Neuronal stem cell (in vitro differentiated cells): ENCODE measurements at regions not wholly inside any gene's neighbourhood (a gene's known extent, or its start where the extent isn't known, plus 50 kb on each side); places are given as distances from the start of the nearest gene placed in this dataset.
A peak's percentile ranks its signal among the peaks of the same experiment; 100 is the strongest.

Source experiments
- DNase-seq: peaks from one replicate; pipeline ENCODE4 v3.0.0-alpha.2; 2013; ENCODE audit warnings: low spot score
- H2AFZ ChIP-seq: one replicate; pipeline ENCODE4 v1.6.1; 2013; ENCODE audit warnings: mild to moderate bottlenecking, low read length, inconsistent platforms
- H2AK5ac ChIP-seq: 2 replicates; pipeline ENCODE4 v1.6.1; 2013; ENCODE audit warnings: low read depth, mild to moderate bottlenecking, inconsistent platforms, low read length, moderate library complexity, mixed read lengths
- H2BK120ac ChIP-seq: 2 replicates; pipeline ENCODE4 v1.6.1; 2013; ENCODE audit warnings: low read depth, mild to moderate bottlenecking, inconsistent platforms, low read length, moderate library complexity, mixed read lengths
- H2BK12ac ChIP-seq: one replicate; pipeline ENCODE4 v1.6.1; 2013; ENCODE audit warnings: low read length, inconsistent platforms
- H2BK15ac ChIP-seq: 2 replicates; pipeline ENCODE4 v1.6.1; 2013; ENCODE audit warnings: mild to moderate bottlenecking, low read length, inconsistent platforms, mixed read lengths
- H2BK5ac ChIP-seq: one replicate; pipeline ENCODE4 v1.6.1; 2013; ENCODE audit warnings: inconsistent platforms, mild to moderate bottlenecking, low read length, moderate library complexity
- H3K14ac ChIP-seq: one replicate; pipeline ENCODE4 v1.6.1; 2013; ENCODE audit warnings: low read length, inconsistent platforms
- H3K18ac ChIP-seq: 2 replicates; pipeline ENCODE4 v1.6.1; 2013; ENCODE audit warnings: low read length, inconsistent platforms
- H3K23ac ChIP-seq: 2 replicates; pipeline ENCODE4 v1.6.1; 2013; ENCODE audit warnings: low read depth, mild to moderate bottlenecking, mixed read lengths, low read length, inconsistent platforms; ENCODE audit not compliant: poor library complexity
- H3K27ac ChIP-seq: replicated peaks from 3 replicates; pipeline ENCODE4 v1.5.1; 2013; ENCODE audit warnings: low read length, inconsistent platforms
- H3K27me3 ChIP-seq, 3 experiments: 2 replicates each; pipeline ENCODE4 v1.6.1; 2013; ENCODE audit warnings: low read length in 3 of 3, mild to moderate bottlenecking in 2 of 3, inconsistent platforms in 1 of 3, low read depth in 1 of 3, mixed read lengths in 1 of 3, moderate library complexity in 1 of 3; ENCODE audit not compliant: control insufficient read depth in 3 of 3, insufficient read depth in 3 of 3
- H3K36me3 ChIP-seq, 2 donors: replicated peaks in 1 of 2; 2 replicates each; pipeline ENCODE4 v1.6.1; 2013; ENCODE audit warnings: low read length in 2 of 2; ENCODE audit not compliant: control insufficient read depth in 2 of 2, insufficient read depth in 2 of 2
- H3K4ac ChIP-seq: 2 replicates; pipeline ENCODE4 v1.6.1; 2013; ENCODE audit warnings: inconsistent platforms, mild to moderate bottlenecking, low read length, moderate library complexity
- H3K4me1 ChIP-seq, 2 donors: 1 replicate in 1 of 2; 2 replicates in 1 of 2; pipeline ENCODE4 v1.6.1; 2013; ENCODE audit warnings: low read length in 2 of 2, low read depth in 1 of 2; ENCODE audit not compliant: control insufficient read depth in 2 of 2, insufficient read depth in 1 of 2
- H3K4me2 ChIP-seq: one replicate; pipeline ENCODE4 v1.6.1; 2013; ENCODE audit warnings: mild to moderate bottlenecking, low read length, inconsistent platforms; ENCODE audit not compliant: insufficient read depth, poor library complexity, severe bottlenecking
- H3K4me3 ChIP-seq, 2 donors: 2 replicates each; pipeline ENCODE4 v1.5.1; 2013; ENCODE audit warnings: low read length in 2 of 2, mild to moderate bottlenecking in 2 of 2, inconsistent platforms in 1 of 2, moderate library complexity in 1 of 2
- H3K79me1 ChIP-seq: one replicate; pipeline ENCODE4 v1.6.1; 2013; ENCODE audit warnings: low read depth, mild to moderate bottlenecking, inconsistent platforms, low read length, moderate library complexity
- H3K9ac ChIP-seq: one replicate; pipeline ENCODE4 v1.6.1; 2013; ENCODE audit warnings: mild to moderate bottlenecking, low read depth, low read length, inconsistent platforms; ENCODE audit not compliant: poor library complexity
- H3K9me3 ChIP-seq, 2 donors: replicated peaks in 1 of 2; 2 replicates each; pipeline versions ENCODE3 to v1.6.1; 2013; ENCODE audit warnings: low read length in 2 of 2, mild to moderate bottlenecking in 2 of 2, inconsistent platforms in 1 of 2, low read depth in 1 of 2, mixed read lengths in 1 of 2, moderate library complexity in 1 of 2; ENCODE audit not compliant: control insufficient read depth in 2 of 2, insufficient read depth in 1 of 2
- H4K8ac ChIP-seq: one replicate; pipeline ENCODE4 v1.6.1; 2013; ENCODE audit warnings: low read depth, mild to moderate bottlenecking, inconsistent platforms, low read length, moderate library complexity
- H4K91ac ChIP-seq: one replicate; pipeline ENCODE4 v1.6.1; 2013; ENCODE audit warnings: low read length, low read depth, mild to moderate bottlenecking, inconsistent platforms; ENCODE audit not compliant: poor library complexity
- WGBS, 2 donors: extraction: QIAGEN DNeasy Blood & Tissue Kit; methylation state at CpG; one replicate each; pipeline ENCODE4 v1.1.7; 2013; ENCODE audit warnings: missing lambda C conversion rate in 2 of 2, mixed read lengths in 1 of 2; ENCODE audit not compliant: insufficient read length in 2 of 2, insufficient replicate concordance in 1 of 2; ENCODE audit errors: extremely low coverage in 2 of 2; 5-methylcytosine and 5-hydroxymethylcytosine counted together

DNA sequence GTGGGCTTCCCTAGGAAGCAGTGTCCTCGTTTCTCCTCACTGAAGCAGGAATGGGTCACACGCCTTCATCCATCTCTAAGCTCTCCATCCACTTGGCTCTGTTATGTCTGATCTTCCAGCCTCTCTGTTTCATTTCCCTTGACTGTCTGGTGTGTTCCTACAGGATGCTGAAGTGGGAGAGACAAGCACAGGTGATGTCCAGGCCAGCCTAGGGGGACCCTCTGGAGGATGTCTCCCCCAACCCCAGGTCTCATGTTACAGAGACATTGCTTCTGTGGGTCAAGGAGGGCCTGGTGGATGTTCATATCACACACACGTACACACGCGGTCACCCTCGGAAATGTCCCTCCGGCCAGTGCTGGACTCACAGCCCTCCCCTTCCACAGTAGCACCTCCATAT lies 229.9 kb downstream of the CDC5L start:
- Histone ChIP-seq H4K91ac (no peak overlapping the region), H3K23ac (no peak overlapping the region), H2BK5ac (no peak overlapping the region), H3K36me3 (no peaks in the 10 kb centered on the region), H3K9me3 (peaks cover 0 to 2% of the 10 kb centered on the region in 2 donors), H3K4me3 (no peak overlapping the region), H4K8ac (no peak overlapping the region), H3K27me3 (no peaks in the 10 kb centered on the region), H2AFZ (no peak overlapping the region), H2BK120ac (no peak overlapping the region), H3K14ac (no peak overlapping the region), H3K18ac (no peak overlapping the region), H3K79me1 (no peaks in the 10 kb centered on the region), H2AK5ac (peak overlapping the region; percentile 18), H3K4me1 (no peaks in the 10 kb centered on the region), H2BK12ac (no peak overlapping the region), H3K27ac (no peak overlapping the region), H2BK15ac (no peak overlapping the region), H3K9ac (no peak overlapping the region), H3K4ac (no peak overlapping the region), H3K4me2 (no peak overlapping the region)
- DNase-seq: no peak
- no CpG with 5 or more reads among the region's 7 CpGs for WGBS, 2 donors

DNA sequence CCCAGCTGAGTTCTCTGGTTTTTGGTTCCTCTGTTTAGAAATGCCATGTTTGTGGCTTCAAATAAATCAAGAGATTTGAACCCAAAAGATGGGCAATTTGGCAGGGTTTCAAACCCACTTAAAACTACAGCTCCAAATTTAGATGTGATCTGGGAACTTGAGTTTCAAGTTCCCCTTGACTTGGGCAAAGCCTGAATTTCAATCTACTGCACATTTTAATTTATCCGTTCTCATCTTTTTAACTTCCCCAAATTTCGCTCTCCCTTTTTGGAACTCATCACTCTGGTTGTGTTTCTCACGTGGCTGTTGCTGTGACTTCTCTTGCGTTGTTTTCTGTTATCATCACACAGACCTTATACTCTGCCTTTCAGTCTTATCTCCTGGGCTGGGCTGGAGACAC lies 230.9 kb downstream of the CDC5L start:
- Histone ChIP-seq H3K27me3 (no peaks in the 10 kb centered on the region), H3K9ac (no peak overlapping the region), H2AFZ (no peak overlapping the region), H3K36me3 (no peaks in the 10 kb centered on the region), H3K23ac (no peak overlapping the region), H4K91ac (no peak overlapping the region), H3K14ac (no peak overlapping the region), H3K9me3 (peaks cover 0 to 2% of the 10 kb centered on the region in 2 donors), H4K8ac (no peak overlapping the region), H3K4me3 (no peak overlapping the region), H3K79me1 (no peaks in the 10 kb centered on the region), H2BK12ac (no peak overlapping the region), H3K27ac (no peak overlapping the region), H3K4ac (no peak overlapping the region), H2BK5ac (no peak overlapping the region), H3K18ac (no peak overlapping the region), H2AK5ac (no peak overlapping the region), H2BK120ac (no peak overlapping the region), H3K4me2 (no peak overlapping the region), H2BK15ac (no peak overlapping the region), H3K4me1 (no peaks in the 10 kb centered on the region)
- DNase-seq: no peak
- WGBS, 2 donors: no CpG with 5 or more reads among the region's 4 CpGs

DNA sequence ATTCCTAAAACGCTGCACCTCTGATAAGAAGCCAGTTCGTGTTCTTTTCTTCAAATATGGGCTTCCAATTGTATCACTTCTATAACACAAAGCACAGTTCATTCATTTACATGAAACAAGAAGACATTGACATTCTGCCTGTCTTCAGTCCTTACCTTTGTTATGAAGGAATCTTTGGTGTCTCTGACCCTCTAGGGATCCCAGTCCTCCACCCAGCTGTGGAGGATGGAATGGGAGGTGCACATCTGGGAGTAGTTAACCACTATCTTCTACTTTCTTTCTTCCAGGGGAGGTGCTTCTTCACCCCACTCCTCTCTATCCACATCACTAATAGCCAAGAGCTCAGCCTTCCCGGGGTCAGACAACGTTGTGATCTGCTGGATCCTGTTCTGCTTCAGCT lies 233.4 kb downstream of the CDC5L start:
- Histone ChIP-seq H3K4me1 (peaks cover 0 to 3% of the 10 kb centered on the region in 2 donors), H3K36me3 (no peaks in the 10 kb centered on the region), H4K8ac (no peak overlapping the region), H3K23ac (no peak overlapping the region), H3K4me2 (no peak overlapping the region), H3K4ac (no peak overlapping the region), H2BK15ac (no peak overlapping the region), H2BK12ac (no peak overlapping the region), H3K18ac (no peak overlapping the region), H2BK120ac (no peak overlapping the region), H3K9ac (no peak overlapping the region), H2AFZ (no peak overlapping the region), H4K91ac (no peak overlapping the region), H3K27ac (no peak overlapping the region), H3K79me1 (no peaks in the 10 kb centered on the region), H3K4me3 (no peak overlapping the region), H3K27me3 (no peaks in the 10 kb centered on the region), H3K9me3 (peaks cover 0 to under 1% of the 10 kb centered on the region in 2 donors), H3K14ac (no peak overlapping the region), H2BK5ac (no peak overlapping the region), H2AK5ac (no peak overlapping the region)
- DNase-seq: no peak
- no CpG with 5 or more reads among the region's 4 CpGs for WGBS, 2 donors

GRCh38 chr6:44621846-44622245 lies 234.3 kb downstream of the CDC5L start:
- no peak for DNase-seq
- no peak overlapping the region for H2AFZ ChIP-seq
- H4K8ac ChIP-seq: no peak overlapping the region
- H3K14ac ChIP-seq: no peak overlapping the region
- H3K79me1 ChIP-seq: no peaks in the 10 kb centered on the region
- H2BK15ac ChIP-seq: no peak overlapping the region
- H3K27me3 ChIP-seq: no peaks in the 10 kb centered on the region
- H3K9me3 ChIP-seq: no peaks in the 10 kb centered on the region
- H3K36me3 ChIP-seq: no peaks in the 10 kb centered on the region
- H2BK12ac ChIP-seq: no peak overlapping the region
- H4K91ac ChIP-seq: no peak overlapping the region
- no peak overlapping the region for H2AK5ac ChIP-seq
- no peak overlapping the region for H2BK5ac ChIP-seq
- H3K18ac ChIP-seq: no peak overlapping the region
- H3K4me2 ChIP-seq: no peak overlapping the region
- no peak overlapping the region for H3K23ac ChIP-seq
- no peak overlapping the region for H3K27ac ChIP-seq
- no peak overlapping the region for H3K4ac ChIP-seq
- no peak overlapping the region for H3K9ac ChIP-seq
- WGBS, 2 donors: no CpG with 5 or more reads among the region's 2 CpGs
- H3K4me3 ChIP-seq: no peak overlapping the region
- peaks cover 0 to 6% of the 10 kb centered on the region in 2 donors for H3K4me1 ChIP-seq
- H2BK120ac ChIP-seq: no peak overlapping the region
